ENCODE measurements at regions not wholly inside any gene's neighbourhood (a gene's known extent, or its start where the extent isn't known, plus 50 kb on each side); places are given as distances from the start of the nearest gene placed in this dataset.

DNA sequence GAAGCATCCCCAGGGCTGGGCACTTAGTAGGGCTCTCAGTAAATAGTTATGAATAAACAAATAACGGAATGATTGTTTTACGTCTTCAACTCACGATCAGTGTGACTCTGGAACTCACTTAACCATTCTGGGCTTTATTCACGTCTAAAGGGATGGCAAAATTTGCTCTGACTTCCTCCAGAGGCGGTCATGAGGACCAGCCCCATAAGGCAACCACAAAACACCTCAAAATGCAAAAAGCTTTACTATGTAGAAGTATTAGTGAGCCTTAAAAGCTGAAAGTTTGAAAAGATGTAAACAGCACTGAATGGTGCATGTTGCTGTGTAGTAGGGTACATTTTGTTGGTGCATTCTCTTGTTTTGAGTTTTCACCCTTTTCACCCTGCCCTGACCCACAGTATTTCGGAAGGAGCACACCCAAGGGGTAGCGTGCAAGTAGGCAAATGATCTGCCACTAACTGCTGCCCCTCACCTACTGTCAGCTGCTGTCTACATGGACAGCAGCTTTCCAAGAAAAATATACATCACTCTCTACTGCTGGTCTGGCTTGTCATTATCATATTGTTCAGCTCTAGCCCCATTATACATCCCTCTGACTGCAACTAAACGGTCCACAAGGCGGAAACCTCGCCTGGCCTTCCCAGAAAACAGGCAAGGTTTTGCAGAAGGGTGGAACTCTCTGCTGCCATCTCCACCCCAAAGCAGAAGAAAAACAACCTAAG, 308.5 kb upstream of the PROK2 start:
- no peak overlapping the region for H3K4me2 ChIP-seq
- TF ChIP-seq Cebpa-rat (IDR thresholded peaks at IDR 0.05), result no peak
- no peak overlapping the region for H3K4me3 ChIP-seq
- H3K27me3 ChIP-seq, result no peaks in the 10 kb centered on the region; the same call in 1 of the 2 replicates
- H3K27ac ChIP-seq, result no peak overlapping the region
- no peaks in the 10 kb centered on the region for H3K36me3 ChIP-seq
- H3K9me3 ChIP-seq, result no peaks in the 10 kb centered on the region
- no peaks in the 10 kb centered on the region for H4K20me1 ChIP-seq
- H3K4me1 ChIP-seq, result peaks cover 13% of the 10 kb centered on the region
- H3K9ac ChIP-seq, result no peak overlapping the region

DNA sequence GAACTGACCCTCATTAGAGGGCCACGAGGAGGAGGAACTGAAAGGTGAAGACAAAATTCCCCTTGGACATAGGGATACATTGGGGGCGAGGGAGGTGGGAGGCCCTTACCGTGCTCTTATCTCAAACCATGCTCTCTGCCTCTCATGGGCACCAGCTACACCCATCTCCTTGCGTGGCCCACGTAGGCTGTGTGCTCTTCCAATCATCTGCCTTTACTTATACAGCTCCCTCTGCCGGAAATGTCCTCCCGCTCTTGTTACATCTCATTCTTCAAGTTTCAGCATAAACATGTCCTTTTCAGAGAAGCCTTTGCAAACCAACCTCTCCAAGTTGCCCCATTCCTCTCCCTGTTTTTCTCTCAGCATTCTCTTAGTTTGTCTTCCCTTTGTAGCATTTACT, 307.8 kb upstream of the PROK2 start:
- no peak for TF ChIP-seq Cebpa-rat (IDR thresholded peaks at IDR 0.05)
- H3K9me3 ChIP-seq, result no peaks in the 10 kb centered on the region
- no peaks in the 10 kb centered on the region for H4K20me1 ChIP-seq
- H3K9ac ChIP-seq, result no peak overlapping the region
- H3K27me3 ChIP-seq, result no peaks in the 10 kb centered on the region
- no peak overlapping the region for H3K4me2 ChIP-seq
- H3K27ac ChIP-seq, result no peak overlapping the region
- H3K36me3 ChIP-seq, result no peaks in the 10 kb centered on the region
- peaks cover 13% of the 10 kb centered on the region for H3K4me1 ChIP-seq
- no peak overlapping the region for H3K4me3 ChIP-seq

- Histone ChIP-seq H3K27ac (no peak overlapping the region), H3K9ac (no peak overlapping the region), H3K4me2 (no peak overlapping the region), H3K4me1 (peaks cover 19% of the 10 kb centered on the region), H3K4me3 (no peak overlapping the region), H3K36me3 (no peaks in the 10 kb centered on the region), H4K20me1 (no peaks in the 10 kb centered on the region), H3K9me3 (no peaks in the 10 kb centered on the region), H3K27me3 (no peaks in the 10 kb centered on the region)
- no peak for TF ChIP-seq Cebpa-rat (IDR thresholded peaks at IDR 0.05)
Measured at GRCh38 chr3:72088486-72089025, 303.6 kb upstream of the PROK2 start.

DNA sequence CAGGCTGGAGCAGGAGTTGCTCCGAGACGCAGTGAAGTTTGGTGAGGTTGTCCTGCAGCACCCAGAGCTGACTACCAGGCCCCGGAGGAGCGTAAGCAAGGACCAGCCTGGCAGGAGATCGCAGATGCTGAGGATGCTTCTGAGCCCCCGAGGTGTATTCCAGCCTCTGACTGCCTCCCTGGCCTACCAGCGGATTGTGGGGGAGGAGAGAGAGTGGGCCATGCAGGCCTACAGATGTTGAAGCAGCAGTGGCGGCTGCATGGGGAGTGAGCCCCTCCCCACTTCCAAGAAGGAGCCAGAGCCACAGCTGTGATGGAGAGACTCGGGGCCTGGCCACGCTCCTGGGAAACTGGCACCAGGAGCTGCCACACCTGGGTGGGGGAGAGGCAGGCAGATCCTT, 302.5 kb upstream of the PROK2 start:
- no peak overlapping the region for H3K4me2 ChIP-seq
- TF ChIP-seq Cebpa-rat (IDR thresholded peaks at IDR 0.05), result no peak
- peaks cover 28% of the 10 kb centered on the region for H3K4me1 ChIP-seq

DNA sequence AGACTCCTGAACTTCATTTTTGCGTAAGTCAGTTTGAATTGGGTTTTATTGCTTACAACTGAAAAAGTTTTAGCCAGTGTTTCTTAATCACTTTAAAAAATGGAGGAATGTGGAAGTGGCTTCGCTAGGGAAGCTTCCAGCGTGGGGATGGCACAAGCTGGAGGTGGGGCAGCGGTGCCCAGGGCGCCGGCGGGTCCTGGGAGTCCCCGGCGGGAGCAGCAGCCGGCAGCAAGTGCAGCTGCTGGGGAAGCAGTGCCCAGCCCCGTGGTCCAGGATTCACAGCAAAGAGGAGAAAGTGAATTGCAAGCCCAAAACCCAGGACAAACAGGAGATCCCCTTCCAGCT, 301.8 kb upstream of the PROK2 start:
- Histone ChIP-seq H3K27ac (no peak overlapping the region), H3K9ac (no peak overlapping the region)

More for the DNA sequence above, 302.5 kb upstream of the PROK2 start:
- Histone ChIP-seq H3K36me3 (no peaks in the 10 kb centered on the region), H3K9ac (no peak overlapping the region), H3K9me3 (no peaks in the 10 kb centered on the region), H3K27me3 (no peaks in the 10 kb centered on the region), H3K4me3 (no peak overlapping the region), H3K27ac (no peak overlapping the region), H4K20me1 (no peaks in the 10 kb centered on the region)

GRCh38 chr3:72086042-72086742, 301.2 kb upstream of the PROK2 start:
- H3K4me1 ChIP-seq, result peaks cover 41% of the 10 kb centered on the region
- H3K9me3 ChIP-seq, result no peaks in the 10 kb centered on the region
- no peak overlapping the region for H3K27ac ChIP-seq
- no peak overlapping the region for H3K9ac ChIP-seq
- no peaks in the 10 kb centered on the region for H4K20me1 ChIP-seq
- H3K27me3 ChIP-seq, result no peaks in the 10 kb centered on the region
- no peaks in the 10 kb centered on the region for H3K36me3 ChIP-seq
- H3K4me2 ChIP-seq, result peak overlapping the region; percentile 52
- TF ChIP-seq Cebpa-rat (IDR thresholded peaks at IDR 0.05), result no peak
- H3K4me3 ChIP-seq, result no peak overlapping the region

More for the DNA sequence above, 301.8 kb upstream of the PROK2 start:
- Histone ChIP-seq H3K27me3 (no peaks in the 10 kb centered on the region), H3K4me3 (no peak overlapping the region), H3K4me1 (peaks cover 35% of the 10 kb centered on the region), H3K36me3 (no peaks in the 10 kb centered on the region), H3K9me3 (no peaks in the 10 kb centered on the region), H3K4me2 (no peak overlapping the region), H4K20me1 (no peaks in the 10 kb centered on the region)
- no peak for TF ChIP-seq Cebpa-rat (IDR thresholded peaks at IDR 0.05)

- Histone ChIP-seq H3K9ac (no peak overlapping the region), H3K27me3 (no peaks in the 10 kb centered on the region), H3K4me2 (peak overlapping the region; percentile 52; the same call in 1 of the 2 replicates), H4K20me1 (no peaks in the 10 kb centered on the region), H3K4me1 (peaks cover 43% of the 10 kb centered on the region), H3K4me3 (no peak overlapping the region), H3K9me3 (no peaks in the 10 kb centered on the region), H3K36me3 (no peaks in the 10 kb centered on the region), H3K27ac (no peak overlapping the region)
- no peak for TF ChIP-seq Cebpa-rat (IDR thresholded peaks at IDR 0.05)
Measured at GRCh38 chr3:72085036-72085435, 300.1 kb upstream of the PROK2 start.

- H3K4me2 ChIP-seq, result peak overlapping the region; percentile 55
- H3K4me1 ChIP-seq, result peaks cover 54% of the 10 kb centered on the region
- H3K27ac ChIP-seq, result no peak overlapping the region
- no peak overlapping the region for H3K9ac ChIP-seq
- H3K36me3 ChIP-seq, result no peaks in the 10 kb centered on the region
- no peak for TF ChIP-seq Cebpa-rat (IDR thresholded peaks at IDR 0.05)
- no peaks in the 10 kb centered on the region for H3K27me3 ChIP-seq
- no peak overlapping the region for H3K4me3 ChIP-seq
- H4K20me1 ChIP-seq, result no peaks in the 10 kb centered on the region
- H3K9me3 ChIP-seq, result no peaks in the 10 kb centered on the region
Measured at GRCh38 chr3:72082776-72083462, 298.0 kb upstream of the PROK2 start.

DNA sequence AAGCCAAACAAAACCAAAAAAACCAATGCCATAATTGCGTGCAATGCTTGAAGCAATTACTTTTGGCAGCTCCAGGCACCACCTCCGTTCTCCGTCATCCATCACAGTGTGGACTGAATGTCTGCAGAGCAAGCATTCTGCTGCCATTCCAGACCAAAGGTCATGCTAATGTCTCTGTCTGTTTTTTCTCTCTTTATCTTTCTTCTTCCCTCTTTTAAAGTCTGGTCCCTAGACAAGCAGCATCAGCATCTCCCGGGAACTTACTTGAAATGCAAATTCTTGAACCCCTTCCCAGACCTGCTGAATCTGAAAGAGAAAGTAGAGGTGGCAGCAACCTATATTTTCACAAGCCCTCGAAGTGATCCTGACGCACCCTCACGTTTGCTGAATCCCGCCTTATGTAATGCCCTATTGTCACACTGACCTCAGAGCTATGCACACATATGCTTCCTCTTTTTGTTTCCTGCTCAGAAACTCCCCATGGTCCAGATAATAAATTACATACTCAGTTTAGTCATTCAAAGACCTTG, 297.3 kb upstream of the PROK2 start:
- H3K4me3 ChIP-seq, result no peak overlapping the region
- no peak overlapping the region for H3K27ac ChIP-seq

More for the DNA sequence above, 297.3 kb upstream of the PROK2 start:
- H3K9ac ChIP-seq, result no peak overlapping the region
- H3K4me2 ChIP-seq, result peak overlapping the region; percentile 55
- no peaks in the 10 kb centered on the region for H4K20me1 ChIP-seq
- H3K27me3 ChIP-seq, result no peaks in the 10 kb centered on the region
- 0 out of 2 replicates have a peak, but pooled peaks cover 1% of the 10 kb centered on the region for H3K9me3 ChIP-seq
- TF ChIP-seq Cebpa-rat (IDR thresholded peaks at IDR 0.05), result no peak
- H3K36me3 ChIP-seq, result no peaks in the 10 kb centered on the region
- H3K4me1 ChIP-seq, result peaks cover 61% of the 10 kb centered on the region

All from BLaER1 (cell line).